ENCODE measurements at regions not wholly inside any gene's neighbourhood (a gene's known extent, or its start where the extent isn't known, plus 50 kb on each side); places are given as distances from the start of the nearest gene placed in this dataset.

DNA sequence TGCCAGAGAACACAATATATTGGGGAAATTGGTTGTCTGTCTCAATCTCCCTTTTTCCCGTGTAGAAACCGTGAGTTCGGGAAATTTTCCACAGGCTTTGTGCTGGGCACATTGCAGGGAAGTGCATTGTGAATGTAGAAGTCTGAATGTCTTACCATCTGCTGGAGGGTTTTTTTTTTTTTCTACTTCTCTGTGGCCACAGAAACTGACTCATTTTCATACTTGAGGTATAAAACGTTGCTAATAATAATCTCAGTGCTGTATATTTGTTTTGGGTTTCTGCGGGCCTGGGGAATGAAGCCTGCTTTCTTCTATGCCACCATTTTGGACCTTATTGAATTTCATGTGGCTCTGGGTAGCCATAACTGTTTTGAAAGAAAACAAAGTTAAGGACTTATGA, 1001.2 kb downstream of the STIM2 start (continued):
- no peak for TF ChIP-seq TEAD4 (IDR thresholded peaks at IDR 0.05; ENCODE audit: borderline replicate concordance, insufficient read depth)
- no peak for TF ChIP-seq CTCF (IDR thresholded peaks at IDR 0.05)
- no peak for TF ChIP-seq TCF12 (IDR thresholded peaks at IDR 0.05)
- TF ChIP-seq, protein P1, sequence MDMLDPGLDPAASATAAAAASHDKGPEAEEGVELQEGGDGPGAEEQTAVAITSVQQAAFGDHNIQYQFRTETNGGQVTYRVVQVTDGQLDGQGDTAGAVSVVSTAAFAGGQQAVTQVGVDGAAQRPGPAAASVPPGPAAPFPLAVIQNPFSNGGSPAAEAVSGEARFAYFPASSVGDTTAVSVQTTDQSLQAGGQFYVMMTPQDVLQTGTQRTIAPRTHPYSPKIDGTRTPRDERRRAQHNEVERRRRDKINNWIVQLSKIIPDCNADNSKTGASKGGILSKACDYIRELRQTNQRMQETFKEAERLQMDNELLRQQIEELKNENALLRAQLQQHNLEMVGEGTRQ (IDR thresholded peaks at IDR 0.05; ENCODE audit: borderline replicate concordance, low read depth, low read length): no peak

DNA sequence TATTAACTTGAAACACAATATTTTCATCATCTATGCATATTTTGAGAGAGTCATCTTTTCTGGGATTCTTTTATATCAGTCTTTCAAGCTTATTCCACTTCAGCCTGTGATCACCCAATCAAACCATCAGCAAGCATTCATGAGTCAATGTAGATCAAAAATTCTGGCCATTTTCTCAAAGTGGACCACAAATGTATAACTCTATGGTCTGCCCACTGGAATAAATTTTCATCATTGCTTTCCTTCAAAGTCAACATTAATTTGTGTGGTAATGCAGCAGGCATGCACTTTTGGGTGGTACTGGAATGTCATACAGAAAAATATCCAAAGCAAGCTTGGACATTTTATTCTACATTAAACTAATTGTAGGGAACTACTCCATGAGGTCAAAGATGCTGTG, 1013.0 kb downstream of the STIM2 start:
- H3K9me3 ChIP-seq: no peaks in the 10 kb centered on the region
- no peak overlapping the region for H3K27ac ChIP-seq (ENCODE audit: low read depth in 2 of 2, low read length in 1 of 2)
- no peaks in the 10 kb centered on the region for H4K20me1 ChIP-seq (ENCODE audit: insufficient read depth)
- H3K79me2 ChIP-seq (ENCODE audit: insufficient read depth): no peaks in the 10 kb centered on the region
- H3K4me3 ChIP-seq (ENCODE audit: low read depth in 2 of 2, low read length in 1 of 2): no peak overlapping the region
- CTCF ChIA-PET: no interaction called here
- POLR2A ChIA-PET: no interaction called here
- H3K27me3 ChIP-seq (ENCODE audit: insufficient read depth): no peaks in the 10 kb centered on the region; the same call in 1 of the 2 replicates
- H3K9me2 ChIP-seq: no peaks in the 10 kb centered on the region
- no peaks in the 10 kb centered on the region for H3K4me1 ChIP-seq (ENCODE audit: control insufficient read depth in 1 of 2, insufficient read depth in 2 of 2, low read depth in 1 of 2, low read length in 1 of 2)
- no peak overlapping the region for H3K9ac ChIP-seq
- H3K4me2 ChIP-seq: no peak overlapping the region
- no peak for TF ChIP-seq EP300 (IDR thresholded peaks at IDR 0.05; ENCODE audit: borderline replicate concordance in 1 of 2, low read depth in 1 of 2, low read length in 1 of 2)
- no peak for TF ChIP-seq ELF1 (IDR thresholded peaks at IDR 0.05)
- no peak for TF ChIP-seq NFIC (IDR thresholded peaks at IDR 0.05; ENCODE audit: borderline replicate concordance)
- TF ChIP-seq, protein P2, sequence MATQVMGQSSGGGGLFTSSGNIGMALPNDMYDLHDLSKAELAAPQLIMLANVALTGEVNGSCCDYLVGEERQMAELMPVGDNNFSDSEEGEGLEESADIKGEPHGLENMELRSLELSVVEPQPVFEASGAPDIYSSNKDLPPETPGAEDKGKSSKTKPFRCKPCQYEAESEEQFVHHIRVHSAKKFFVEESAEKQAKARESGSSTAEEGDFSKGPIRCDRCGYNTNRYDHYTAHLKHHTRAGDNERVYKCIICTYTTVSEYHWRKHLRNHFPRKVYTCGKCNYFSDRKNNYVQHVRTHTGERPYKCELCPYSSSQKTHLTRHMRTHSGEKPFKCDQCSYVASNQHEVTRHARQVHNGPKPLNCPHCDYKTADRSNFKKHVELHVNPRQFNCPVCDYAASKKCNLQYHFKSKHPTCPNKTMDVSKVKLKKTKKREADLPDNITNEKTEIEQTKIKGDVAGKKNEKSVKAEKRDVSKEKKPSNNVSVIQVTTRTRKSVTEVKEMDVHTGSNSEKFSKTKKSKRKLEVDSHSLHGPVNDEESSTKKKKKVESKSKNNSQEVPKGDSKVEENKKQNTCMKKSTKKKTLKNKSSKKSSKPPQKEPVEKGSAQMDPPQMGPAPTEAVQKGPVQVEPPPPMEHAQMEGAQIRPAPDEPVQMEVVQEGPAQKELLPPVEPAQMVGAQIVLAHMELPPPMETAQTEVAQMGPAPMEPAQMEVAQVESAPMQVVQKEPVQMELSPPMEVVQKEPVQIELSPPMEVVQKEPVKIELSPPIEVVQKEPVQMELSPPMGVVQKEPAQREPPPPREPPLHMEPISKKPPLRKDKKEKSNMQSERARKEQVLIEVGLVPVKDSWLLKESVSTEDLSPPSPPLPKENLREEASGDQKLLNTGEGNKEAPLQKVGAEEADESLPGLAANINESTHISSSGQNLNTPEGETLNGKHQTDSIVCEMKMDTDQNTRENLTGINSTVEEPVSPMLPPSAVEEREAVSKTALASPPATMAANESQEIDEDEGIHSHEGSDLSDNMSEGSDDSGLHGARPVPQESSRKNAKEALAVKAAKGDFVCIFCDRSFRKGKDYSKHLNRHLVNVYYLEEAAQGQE (IDR thresholded peaks at IDR 0.05; ENCODE audit: low read depth, low read length): no peak
- no peak for TF ChIP-seq JUND (IDR thresholded peaks at IDR 0.05)
- no peak for TF ChIP-seq GATA2 (CRISPR knock-in tag; IDR thresholded peaks at IDR 0.05)
- TF ChIP-seq MEF2A (IDR thresholded peaks at IDR 0.05; ENCODE audit: borderline replicate concordance, low read depth): no peak
- TF ChIP-seq FOSL2 (IDR thresholded peaks at IDR 0.05; ENCODE audit: borderline replicate concordance, low read depth): no peak
- TF ChIP-seq EZH2phosphoT487 (IDR thresholded peaks at IDR 0.05; ENCODE audit: borderline replicate concordance, low read depth): no peak
- no peak for TF ChIP-seq CTCF (IDR thresholded peaks at IDR 0.05)
- no peak for TF ChIP-seq USF1 (IDR thresholded peaks at IDR 0.05; ENCODE audit: borderline replicate concordance, low read depth)
- no peak for TF ChIP-seq NRF1 (IDR thresholded peaks at IDR 0.05; ENCODE audit: low read depth, low read length)
- TF ChIP-seq IRF3 (IDR thresholded peaks at IDR 0.05; ENCODE audit: low read depth, low read length): no peak
- TF ChIP-seq RFX5 (IDR thresholded peaks at IDR 0.05; ENCODE audit: low read length): no peak
- TF ChIP-seq FOXM1 (IDR thresholded peaks at IDR 0.05; ENCODE audit: low read depth): no peak
- DNase-seq: no peak
- H3K36me3 ChIP-seq (replicated peaks in 1 of 2; ENCODE audit: control insufficient read depth in 1 of 2, insufficient read depth in 2 of 2, low read length in 1 of 2): no peaks in the 10 kb centered on the region
- H2AFZ ChIP-seq (ENCODE audit: low read depth): no peak overlapping the region
- no peaks in the 10 kb centered on the region for H3F3A ChIP-seq (replicated peaks; ENCODE audit: insufficient read depth)

Measured in SK-N-SH (cell line).